ENCODE measurements at regions not wholly inside any gene's neighbourhood (a gene's known extent, or its start where the extent isn't known, plus 50 kb on each side); places are given as distances from the start of the nearest gene placed in this dataset.

DNA sequence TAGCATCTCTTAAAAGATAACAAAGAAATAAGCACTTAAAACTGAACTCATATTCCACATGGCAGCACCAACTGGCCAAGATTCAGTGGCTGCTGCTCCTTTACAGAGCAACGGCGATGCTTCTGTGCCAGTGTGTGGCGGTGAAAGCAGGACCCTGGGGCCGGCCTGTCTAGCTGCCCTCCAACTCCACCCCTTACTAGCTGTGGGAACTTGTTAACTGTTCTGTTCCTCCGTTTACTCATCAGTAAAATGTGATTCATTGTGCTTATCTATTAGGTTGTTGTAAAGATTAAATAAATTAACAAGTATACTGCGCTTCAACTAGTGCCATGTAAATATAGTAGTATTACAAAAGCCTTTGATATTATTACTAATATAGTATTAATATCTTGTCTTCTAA lies 133.2 kb downstream of the GDAP2 start:
- no peak for DNase-seq (ENCODE audit: low read depth)

DNA sequence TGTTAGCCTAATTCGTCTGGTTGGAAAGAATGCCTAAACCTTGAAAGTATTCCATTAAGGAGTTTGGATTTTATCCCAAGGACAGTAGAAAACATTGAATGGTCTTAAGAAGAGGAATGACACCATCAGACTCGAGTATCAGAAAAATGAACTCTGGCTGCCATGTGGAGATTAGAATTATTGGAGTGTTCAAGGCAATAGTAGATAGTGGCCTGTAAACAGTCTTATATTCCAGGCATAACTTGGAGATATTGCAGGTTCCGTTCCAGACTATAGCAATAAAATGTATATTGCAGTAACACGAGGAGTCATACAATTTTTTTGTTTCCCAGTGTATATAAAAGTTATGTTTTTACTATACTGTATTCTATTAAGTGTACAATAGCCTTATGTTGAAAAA lies 130.9 kb downstream of the GDAP2 start:
- no peak overlapping the region for H3K4me3 ChIP-seq (ENCODE audit: control insufficient read depth, low read depth, low read length)
- no peak for DNase-seq (ENCODE audit: low read depth)
- TF ChIP-seq, protein P1, sequence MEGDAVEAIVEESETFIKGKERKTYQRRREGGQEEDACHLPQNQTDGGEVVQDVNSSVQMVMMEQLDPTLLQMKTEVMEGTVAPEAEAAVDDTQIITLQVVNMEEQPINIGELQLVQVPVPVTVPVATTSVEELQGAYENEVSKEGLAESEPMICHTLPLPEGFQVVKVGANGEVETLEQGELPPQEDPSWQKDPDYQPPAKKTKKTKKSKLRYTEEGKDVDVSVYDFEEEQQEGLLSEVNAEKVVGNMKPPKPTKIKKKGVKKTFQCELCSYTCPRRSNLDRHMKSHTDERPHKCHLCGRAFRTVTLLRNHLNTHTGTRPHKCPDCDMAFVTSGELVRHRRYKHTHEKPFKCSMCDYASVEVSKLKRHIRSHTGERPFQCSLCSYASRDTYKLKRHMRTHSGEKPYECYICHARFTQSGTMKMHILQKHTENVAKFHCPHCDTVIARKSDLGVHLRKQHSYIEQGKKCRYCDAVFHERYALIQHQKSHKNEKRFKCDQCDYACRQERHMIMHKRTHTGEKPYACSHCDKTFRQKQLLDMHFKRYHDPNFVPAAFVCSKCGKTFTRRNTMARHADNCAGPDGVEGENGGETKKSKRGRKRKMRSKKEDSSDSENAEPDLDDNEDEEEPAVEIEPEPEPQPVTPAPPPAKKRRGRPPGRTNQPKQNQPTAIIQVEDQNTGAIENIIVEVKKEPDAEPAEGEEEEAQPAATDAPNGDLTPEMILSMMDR (IDR thresholded peaks at IDR 0.05; ENCODE audit: control insufficient read depth, insufficient read depth, low read depth, low read length, missing control alignments): no peak

More for the DNA sequence above, 133.2 kb downstream of the GDAP2 start:
- TF ChIP-seq, protein P1 (IDR thresholded peaks at IDR 0.05; ENCODE audit: control insufficient read depth, insufficient read depth, low read depth, low read length, missing control alignments): no peak
- no peak overlapping the region for H3K4me3 ChIP-seq (ENCODE audit: control insufficient read depth, low read depth, low read length)

DNA sequence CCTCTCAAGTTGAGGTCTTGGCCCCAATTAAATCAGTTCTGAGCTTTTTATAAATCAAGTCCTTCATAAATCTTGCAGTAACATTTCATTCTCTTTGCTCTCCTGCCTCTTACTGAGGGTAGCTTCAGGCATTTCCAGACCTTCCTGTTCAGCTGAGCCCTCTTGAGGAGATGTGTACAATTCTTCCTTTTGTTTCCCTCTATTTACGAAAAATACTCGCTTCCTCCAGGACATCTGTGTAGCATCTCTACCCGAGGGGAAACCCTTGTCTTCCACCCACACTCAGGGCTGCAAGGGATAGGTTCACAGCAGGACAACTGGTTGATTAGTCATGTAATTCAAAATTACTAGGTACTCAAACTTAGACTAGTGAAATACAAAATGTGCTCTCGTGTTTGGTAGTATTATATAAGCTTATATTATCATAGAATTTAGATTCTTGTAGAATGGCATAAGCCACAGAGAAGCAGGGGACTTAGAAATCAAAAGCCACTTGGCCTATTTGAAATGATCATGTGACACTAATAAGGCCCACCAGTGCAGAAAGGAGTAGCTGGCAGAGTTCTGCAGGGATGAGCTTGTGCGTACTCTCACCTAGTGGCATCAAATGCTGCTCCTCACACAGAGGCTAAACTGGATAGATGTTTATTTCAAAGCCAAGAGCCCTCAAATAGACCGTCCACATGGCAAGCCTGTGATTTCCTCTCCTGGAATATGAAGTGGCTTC lies 126.7 kb downstream of the GDAP2 start:
- TF ChIP-seq, protein P1 (IDR thresholded peaks at IDR 0.05; ENCODE audit: control insufficient read depth, insufficient read depth, low read depth, low read length, missing control alignments): no peak
- H3K4me3 ChIP-seq (ENCODE audit: control insufficient read depth, low read depth, low read length): no peak overlapping the region
- DNase-seq (ENCODE audit: low read depth): no peak

DNA sequence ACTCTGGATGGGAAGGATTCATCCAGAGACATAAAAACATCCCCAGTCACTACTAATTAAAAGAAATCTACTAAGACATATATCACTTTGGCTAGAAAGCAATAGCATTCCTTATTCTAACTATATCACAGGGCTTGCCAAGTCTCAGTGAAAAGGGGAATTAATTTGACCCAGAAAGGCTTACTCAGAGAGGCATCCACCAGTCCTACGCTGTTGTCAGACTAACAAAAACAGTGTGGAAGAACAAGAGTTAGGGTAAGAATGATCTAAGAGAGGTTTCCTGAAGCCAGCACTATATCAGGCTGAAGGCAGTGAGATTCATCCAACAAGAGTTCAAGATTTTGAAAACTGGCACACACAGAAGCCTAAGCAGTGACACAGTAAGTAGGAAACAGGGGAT lies 126.1 kb downstream of the GDAP2 start:
- TF ChIP-seq, protein P1 (IDR thresholded peaks at IDR 0.05; ENCODE audit: control insufficient read depth, insufficient read depth, low read depth, low read length, missing control alignments): no peak
- no peak overlapping the region for H3K4me3 ChIP-seq (ENCODE audit: control insufficient read depth, low read depth, low read length)
- DNase-seq (ENCODE audit: low read depth): no peak

DNA sequence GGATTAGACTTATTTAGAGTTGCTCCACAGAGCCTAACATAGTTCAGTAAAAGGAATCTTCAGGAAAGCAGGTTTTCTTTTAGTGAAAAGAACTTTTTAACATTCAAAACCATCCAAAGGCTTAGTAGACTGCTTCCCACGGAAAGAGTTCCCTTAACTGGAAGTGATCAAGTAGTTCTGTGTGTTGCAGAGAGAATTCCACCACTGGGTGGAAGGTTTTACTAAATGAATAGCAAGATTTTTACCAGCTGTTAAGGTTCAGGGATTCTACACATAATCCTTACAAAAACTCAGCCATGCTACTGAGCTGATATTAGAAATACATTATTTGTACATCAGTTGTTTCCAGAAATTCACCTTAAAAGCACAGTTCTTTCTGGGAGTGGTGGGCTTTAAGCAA lies 119.7 kb downstream of the GDAP2 start:
- TF ChIP-seq, protein P1 (IDR thresholded peaks at IDR 0.05; ENCODE audit: control insufficient read depth, insufficient read depth, low read depth, low read length, missing control alignments): peak; percentile 3
- DNase-seq (ENCODE audit: low read depth): no peak
- no peak overlapping the region for H3K4me3 ChIP-seq (ENCODE audit: control insufficient read depth, low read depth, low read length)

DNA sequence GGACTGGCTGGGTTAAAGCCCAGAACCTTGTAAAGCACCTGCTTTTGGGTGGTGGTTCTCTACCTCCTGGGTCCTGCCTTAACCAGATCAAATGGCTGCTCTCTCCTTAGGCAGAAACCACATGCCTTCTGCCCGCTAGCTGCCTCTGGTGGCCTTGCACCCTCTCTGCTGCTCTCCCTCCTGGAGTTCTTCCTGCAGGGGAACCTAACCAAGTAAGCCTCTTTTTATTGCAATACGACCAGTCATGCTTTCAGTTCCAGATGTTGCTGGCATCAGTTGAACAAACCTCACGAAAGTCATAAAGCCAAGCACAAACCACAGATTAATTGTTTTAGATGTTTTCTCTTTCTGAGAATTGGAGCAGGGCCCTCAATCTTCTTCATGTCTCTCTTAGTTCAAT lies 118.9 kb downstream of the GDAP2 start:
- no peak overlapping the region for H3K4me3 ChIP-seq (ENCODE audit: control insufficient read depth, low read depth, low read length)
- TF ChIP-seq, protein P1 (IDR thresholded peaks at IDR 0.05; ENCODE audit: control insufficient read depth, insufficient read depth, low read depth, low read length, missing control alignments): peak; percentile 42
- peak; percentile 84 for DNase-seq (ENCODE audit: low read depth)

All from AG09309 (cell line).